Dedifferentiated amniotic fluid mesenchymal stem cell (primary cell): ENCODE measurements at regions not wholly inside any gene's neighbourhood (a gene's known extent, or its start where the extent isn't known, plus 50 kb on each side); places are given as distances from the start of the nearest gene placed in this dataset.

Source experiments
- DNase-seq: peaks from one replicate; pipeline ENCODE4 v3.0.0-alpha.2; 2016; ENCODE audit errors: extremely low spot score

GRCh38 chr16:80189476-80190175 lies 351.2 kb upstream of the DYNLRB2 start:
- no peak for DNase-seq

DNA sequence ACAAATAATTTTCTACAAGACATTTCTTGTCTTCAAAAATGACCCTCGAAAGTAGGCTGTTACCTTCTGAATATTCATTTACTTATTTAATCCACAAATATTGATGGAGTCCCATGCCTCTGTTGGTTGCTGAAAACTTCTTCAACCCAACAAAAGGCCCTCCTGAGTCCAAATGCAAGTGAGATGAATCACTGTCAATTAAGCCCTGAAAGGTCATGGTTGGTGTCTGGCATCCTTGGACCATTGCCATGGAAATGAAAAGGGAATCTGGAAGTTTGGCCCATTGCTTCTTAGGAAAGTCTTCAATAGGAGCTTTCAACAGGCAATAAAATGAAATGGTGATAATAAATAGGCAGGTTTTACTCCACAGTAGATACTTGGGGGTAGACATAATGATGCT lies 364.7 kb upstream of the DYNLRB2 start:
- DNase-seq = no peak

DNA sequence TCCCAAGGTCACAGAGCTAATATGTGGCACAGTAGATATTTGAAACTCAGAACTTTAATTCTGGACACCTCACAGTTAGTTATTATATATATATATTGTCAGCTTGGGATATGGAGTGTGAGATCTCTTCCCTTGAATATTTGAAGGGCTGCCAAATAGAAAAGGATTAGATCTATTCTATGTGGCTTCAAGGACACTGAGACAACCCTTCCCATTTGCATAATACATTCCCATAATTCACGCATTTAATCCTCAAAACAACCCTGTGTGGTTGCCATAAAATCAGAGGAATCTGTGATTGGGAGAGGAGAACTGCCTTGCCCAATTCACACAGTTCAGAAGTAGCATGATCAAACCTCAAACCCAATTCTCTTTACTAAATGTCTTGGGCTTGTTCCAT lies 365.8 kb upstream of the DYNLRB2 start:
- DNase-seq = no peak

GRCh38 chr16:80174416-80174815 lies 366.4 kb upstream of the DYNLRB2 start:
- DNase-seq = peak; percentile 91

DNA sequence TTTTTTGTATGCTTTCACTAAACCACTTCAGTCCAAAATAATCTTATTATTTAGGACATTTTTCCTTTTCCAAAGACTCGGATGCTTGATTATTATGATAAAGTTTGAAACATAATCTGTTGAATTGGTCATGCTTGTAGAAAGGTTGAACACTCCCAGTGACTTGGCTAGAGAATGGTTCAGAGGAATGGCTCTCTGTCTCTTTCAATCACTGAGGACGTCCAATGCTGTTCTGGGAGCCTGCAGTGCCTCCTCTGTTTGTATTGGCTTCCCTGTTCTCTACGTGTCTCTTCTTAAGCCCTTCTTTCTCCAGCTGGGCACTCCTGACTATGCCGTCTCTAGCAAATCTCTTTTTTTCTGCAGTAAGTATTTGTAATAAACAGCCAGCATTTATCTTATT lies 369.0 kb upstream of the DYNLRB2 start:
- DNase-seq = peak; percentile 93

DNA sequence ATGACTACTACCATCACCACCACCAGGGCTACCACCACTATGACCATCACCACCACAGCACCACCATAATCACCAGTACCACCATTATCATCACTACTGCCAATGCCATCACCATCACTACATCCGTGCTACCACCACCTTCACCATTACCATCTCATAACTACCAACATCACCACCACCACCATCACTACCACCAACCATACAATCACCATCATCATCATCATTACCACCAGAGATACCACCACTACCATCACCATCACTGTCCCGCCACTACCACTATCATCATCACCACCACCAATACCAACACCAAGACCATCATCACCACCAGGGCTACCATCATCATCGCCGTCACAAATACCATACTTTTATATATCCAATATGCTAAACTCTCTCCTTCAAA lies 369.6 kb upstream of the DYNLRB2 start:
- DNase-seq = no peak

DNA sequence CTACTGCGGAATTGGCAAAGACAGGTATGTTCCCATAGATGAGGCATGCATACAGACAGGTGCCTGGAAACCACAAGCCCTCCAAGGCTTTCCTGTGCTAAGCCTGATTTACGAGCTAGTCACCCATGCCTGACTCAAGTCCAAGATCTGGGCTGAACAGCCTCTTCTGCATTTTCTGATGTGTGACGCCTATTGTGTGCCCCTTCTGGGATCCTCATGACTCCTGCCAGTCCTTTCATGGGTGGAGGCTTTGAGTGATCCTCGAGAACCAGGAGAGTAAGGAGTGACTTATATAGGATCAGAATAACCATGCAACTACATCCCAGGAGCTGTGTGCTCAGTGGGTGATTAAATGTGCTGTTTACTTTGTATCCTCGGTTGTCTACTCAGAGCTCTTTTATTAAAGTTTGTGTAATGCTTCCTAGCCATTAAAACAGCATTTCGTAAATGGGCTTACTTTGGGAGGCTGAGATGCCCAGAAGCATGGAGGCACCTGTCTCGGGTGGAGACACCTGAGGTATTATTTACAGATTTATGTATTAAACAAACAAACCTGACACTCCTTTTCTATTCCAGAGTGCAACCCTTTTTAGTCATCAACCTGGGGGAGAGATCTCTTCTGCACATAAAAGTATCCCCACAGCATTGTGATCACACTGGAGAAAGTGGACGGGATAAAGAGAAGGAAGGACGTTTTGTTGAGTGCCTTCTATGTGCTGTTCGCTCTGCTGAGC lies 373.0 kb upstream of the DYNLRB2 start:
- DNase-seq = no peak

DNA sequence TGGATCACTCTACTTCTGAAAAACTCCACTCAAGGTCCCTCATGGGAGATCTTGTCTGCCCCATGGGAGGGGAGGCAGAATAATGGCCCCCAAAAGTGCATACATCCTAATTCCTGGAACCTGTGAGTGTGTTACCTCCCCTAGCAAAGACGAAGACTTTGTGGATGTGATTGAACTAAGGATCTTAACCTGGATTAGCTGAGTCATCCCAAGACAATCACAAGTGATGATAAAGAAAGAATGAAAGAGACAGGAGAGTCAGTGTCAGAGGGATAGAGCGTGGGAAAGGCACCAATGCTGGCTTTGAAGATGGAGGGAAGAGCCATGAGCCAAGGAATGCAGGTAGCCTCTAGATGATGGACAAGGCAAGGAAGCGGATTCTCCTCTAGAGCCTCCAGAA lies 374.7 kb upstream of the DYNLRB2 start:
- DNase-seq = no peak

GRCh38 chr16:80164966-80165550 lies 375.7 kb upstream of the DYNLRB2 start:
- no peak for DNase-seq

DNA sequence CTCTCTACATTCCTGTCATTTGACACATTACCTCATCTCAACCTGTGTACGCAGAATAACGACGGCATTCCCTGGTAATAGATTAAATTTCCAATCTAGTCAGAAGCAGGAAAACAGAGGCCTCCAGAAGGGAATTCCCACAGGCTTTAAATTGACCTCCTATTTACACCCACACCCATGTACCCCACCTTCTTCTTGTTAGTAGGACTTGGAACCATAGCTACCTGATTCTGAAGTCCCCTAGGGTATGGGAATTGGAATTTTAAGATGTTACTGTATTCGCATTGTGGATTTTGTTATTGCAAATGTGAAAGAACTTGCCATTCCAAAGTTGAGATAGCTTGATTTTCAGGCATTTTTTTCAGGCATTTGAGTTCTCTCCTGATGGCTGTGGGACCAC lies 377.5 kb upstream of the DYNLRB2 start:
- DNase-seq = no peak

DNA sequence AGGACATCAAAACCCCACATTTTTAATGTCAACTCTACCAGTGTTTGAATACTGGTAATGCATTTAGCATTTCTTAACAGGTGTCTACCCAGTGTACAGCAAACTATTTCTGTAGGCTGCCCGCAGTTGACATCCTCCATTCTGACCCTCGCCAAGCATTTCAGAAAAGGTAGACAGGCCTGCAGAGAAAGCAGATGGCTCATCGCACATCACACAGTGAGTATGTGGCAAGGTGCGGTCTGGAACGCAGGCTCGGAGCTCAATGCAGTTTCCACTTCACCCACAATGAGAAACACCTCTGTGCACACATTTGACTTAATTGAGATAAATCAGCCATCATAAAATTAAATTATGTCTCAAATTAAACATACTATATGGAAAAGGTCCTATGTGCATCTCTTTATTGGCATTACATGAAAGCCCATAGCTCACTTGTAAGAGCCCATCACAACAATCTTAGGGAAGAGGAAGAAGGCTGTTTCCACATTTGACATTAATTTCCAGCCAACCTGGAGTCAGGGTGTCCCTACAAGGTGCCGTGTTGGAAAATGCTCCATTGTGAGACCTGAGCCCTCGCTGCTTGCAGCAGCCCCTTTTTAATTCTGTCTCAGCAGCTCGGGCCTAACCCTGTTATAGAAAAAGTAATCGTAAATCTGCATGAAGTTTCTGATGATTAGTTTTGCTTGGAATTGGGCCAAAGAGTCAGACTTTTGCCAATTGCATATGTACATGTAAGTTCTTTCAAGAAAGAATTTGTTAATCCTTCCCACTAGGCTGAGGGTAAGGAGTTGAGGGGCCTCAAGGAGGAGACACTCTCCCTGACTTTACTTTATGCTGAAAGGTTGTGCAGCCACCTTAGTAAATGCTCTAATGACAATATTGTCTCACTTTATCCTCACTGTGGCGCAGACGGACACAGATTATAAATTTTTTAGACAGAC lies 378.7 kb upstream of the DYNLRB2 start:
- DNase-seq = no peak

DNA sequence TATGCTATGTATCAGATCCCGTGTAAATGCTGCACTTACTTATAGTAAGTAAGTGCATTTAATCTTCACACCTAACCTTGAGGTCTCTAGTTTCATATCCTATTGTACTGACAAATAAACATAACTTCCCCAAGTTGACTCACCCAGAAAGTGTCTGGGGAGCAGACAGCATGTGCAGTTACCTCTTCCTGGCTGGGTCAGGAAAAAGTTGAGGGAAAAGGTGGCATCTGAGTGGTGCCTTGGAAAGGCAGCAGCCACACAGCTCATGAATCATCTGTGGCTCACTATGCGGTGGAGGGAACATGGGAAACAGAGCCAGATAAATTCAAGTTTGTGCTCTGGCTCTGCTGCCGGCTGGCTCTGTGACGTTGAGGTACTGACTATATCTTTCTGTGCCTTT lies 382.0 kb upstream of the DYNLRB2 start:
- DNase-seq = no peak

GRCh38 chr16:80151722-80152111 lies 389.1 kb upstream of the DYNLRB2 start:
- DNase-seq = no peak

GRCh38 chr16:80150978-80151721 lies 389.6 kb upstream of the DYNLRB2 start:
- DNase-seq = peak; percentile 57

DNA sequence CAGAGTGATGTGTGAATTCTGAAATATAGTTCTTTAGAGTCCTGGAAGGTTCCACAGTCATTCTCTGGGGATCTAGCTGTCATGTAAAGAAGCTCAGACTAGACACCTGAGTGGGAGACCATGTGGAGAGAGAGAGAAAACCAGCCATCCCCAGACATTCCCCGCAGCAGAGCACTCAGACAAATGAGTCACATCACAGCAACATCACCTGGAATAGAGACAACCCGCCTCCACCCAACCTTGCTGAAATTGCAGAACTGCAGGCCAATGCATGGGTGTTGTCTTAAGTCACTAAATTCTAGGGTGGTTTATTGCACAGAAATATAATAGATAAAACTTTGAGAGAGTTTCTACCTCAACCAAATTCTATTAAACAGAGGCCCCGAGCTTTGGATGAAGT lies 392.0 kb upstream of the DYNLRB2 start:
- no peak for DNase-seq

GRCh38 chr16:80147026-80147655 lies 393.7 kb upstream of the DYNLRB2 start:
- no peak for DNase-seq

- no peak for DNase-seq
Measured at GRCh38 chr16:80144191-80144590, 396.6 kb upstream of the DYNLRB2 start.

- DNase-seq = no peak
Measured at GRCh38 chr16:80142940-80143339, 397.9 kb upstream of the DYNLRB2 start.

- no peak for DNase-seq
Measured at GRCh38 chr16:80142281-80142680, 398.5 kb upstream of the DYNLRB2 start.

GRCh38 chr16:80129791-80130190 lies 411.0 kb upstream of the DYNLRB2 start:
- no peak for DNase-seq

DNA sequence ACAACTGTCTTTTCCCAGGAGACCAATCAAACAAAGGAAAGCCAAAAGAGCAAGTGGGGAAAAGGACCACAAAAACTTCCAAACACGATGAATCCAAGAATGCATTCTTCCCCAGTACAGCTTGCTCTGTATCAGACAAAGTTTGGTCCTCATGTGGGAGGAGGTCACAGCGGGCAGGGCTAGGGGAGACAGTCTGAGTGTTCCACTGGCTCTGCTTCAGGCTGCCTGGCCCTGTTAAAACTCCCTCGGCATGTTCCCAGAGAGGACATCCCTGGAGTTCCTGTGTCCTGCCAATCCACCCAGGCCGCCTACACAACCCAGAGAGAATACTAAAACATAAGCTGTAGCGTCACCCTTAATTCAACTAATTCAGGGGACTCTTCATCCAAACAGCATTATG lies 415.1 kb upstream of the DYNLRB2 start:
- no peak for DNase-seq
